ENCODE measurements at regions not wholly inside any gene's neighbourhood (a gene's known extent, or its start where the extent isn't known, plus 50 kb on each side); places are given as distances from the start of the nearest gene placed in this dataset.

DNA sequence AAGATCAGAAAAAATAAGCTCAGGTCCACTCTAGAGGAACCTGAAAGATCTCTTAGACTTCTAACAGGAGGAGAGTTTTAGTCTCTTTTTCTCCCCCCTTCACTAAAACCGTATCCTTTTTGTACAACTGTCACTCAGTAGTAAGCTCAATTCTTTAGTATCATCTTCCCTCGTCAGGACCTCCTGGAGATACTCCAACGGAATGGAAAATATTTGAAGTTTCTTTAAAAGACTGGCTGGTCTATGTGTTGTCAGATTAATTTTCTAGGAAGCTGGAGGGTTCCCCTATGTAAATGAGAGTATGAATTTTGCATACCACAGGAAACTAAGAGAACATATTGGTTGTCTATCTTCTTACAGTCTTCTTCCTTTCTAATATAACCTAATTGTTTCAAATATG lies 747.7 kb upstream of the CBLB start:
- TF ChIP-seq, protein P1, sequence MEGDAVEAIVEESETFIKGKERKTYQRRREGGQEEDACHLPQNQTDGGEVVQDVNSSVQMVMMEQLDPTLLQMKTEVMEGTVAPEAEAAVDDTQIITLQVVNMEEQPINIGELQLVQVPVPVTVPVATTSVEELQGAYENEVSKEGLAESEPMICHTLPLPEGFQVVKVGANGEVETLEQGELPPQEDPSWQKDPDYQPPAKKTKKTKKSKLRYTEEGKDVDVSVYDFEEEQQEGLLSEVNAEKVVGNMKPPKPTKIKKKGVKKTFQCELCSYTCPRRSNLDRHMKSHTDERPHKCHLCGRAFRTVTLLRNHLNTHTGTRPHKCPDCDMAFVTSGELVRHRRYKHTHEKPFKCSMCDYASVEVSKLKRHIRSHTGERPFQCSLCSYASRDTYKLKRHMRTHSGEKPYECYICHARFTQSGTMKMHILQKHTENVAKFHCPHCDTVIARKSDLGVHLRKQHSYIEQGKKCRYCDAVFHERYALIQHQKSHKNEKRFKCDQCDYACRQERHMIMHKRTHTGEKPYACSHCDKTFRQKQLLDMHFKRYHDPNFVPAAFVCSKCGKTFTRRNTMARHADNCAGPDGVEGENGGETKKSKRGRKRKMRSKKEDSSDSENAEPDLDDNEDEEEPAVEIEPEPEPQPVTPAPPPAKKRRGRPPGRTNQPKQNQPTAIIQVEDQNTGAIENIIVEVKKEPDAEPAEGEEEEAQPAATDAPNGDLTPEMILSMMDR (conservative IDR thresholded peaks at IDR 0.05): no peak
- no peak for TF ChIP-seq ZFX (IDR thresholded peaks at IDR 0.05)
